GM23338 (cell line): ENCODE measurements at regions not wholly inside any gene's neighbourhood (a gene's known extent, or its start where the extent isn't known, plus 50 kb on each side); places are given as distances from the start of the nearest gene placed in this dataset.

Experiments used
- ATAC-seq: fragments of 200-7000 bp; cut with Tn5 transposase; 3 replicates; pipeline ENCODE4 v1.9.1; 2020
- DNase-seq: peaks from one replicate; pipeline ENCODE4 v3.0.0-alpha.2; 2015; ENCODE audit warnings: low spot score
- H2AFZ ChIP-seq: fragments of 200-600 bp; sonication (generic); 2 replicates; pipeline ENCODE4 v1.8.0; 2016; ENCODE audit warnings: antibody characterized with exemption, mild to moderate bottlenecking, moderate library complexity
- H3F3A ChIP-seq: fragments of 200-600 bp; sonication (generic); replicated peaks from 2 replicates; pipeline ENCODE4 v1.8.0; 2017; ENCODE audit warnings: antibody characterized with exemption, mixed run types, low read depth
- H3K27ac ChIP-seq: fragments of 200-600 bp; sonication (generic); 2 replicates; pipeline ENCODE4 v1.6.1; 2016; ENCODE audit warnings: low read depth
- H3K27me3 ChIP-seq: fragments of 200-600 bp; sonication (generic); 2 replicates; pipeline ENCODE4 v1.8.0; 2016; ENCODE audit warnings: mild to moderate bottlenecking, mixed run types, moderate library complexity; ENCODE audit not compliant: insufficient read depth
- H3K36me3 ChIP-seq: fragments of 200-600 bp; sonication (generic); 2 replicates; pipeline ENCODE4 v1.8.0; 2016; ENCODE audit warnings: mild to moderate bottlenecking; ENCODE audit not compliant: insufficient read depth
- H3K4me1 ChIP-seq: fragments of 200-600 bp; sonication (generic); 2 replicates; pipeline ENCODE4 v1.8.0; 2016; ENCODE audit warnings: mild to moderate bottlenecking, moderate library complexity; ENCODE audit not compliant: insufficient read depth
- H3K4me2 ChIP-seq: fragments of 200-600 bp; sonication (generic); 2 replicates; pipeline ENCODE4 v1.7.1; 2017; ENCODE audit warnings: mixed run types
- H3K4me3 ChIP-seq: fragments of 200-600 bp; sonication (generic); 2 replicates; pipeline ENCODE4 v1.6.1; 2016; ENCODE audit warnings: mixed run types
- H3K79me2 ChIP-seq: fragments of 200-600 bp; sonication (generic); replicated peaks from 2 replicates; pipeline ENCODE4 v1.8.0; 2017; ENCODE audit warnings: mild to moderate bottlenecking; ENCODE audit not compliant: insufficient read depth
- H3K9me2 ChIP-seq: fragments of 200-600 bp; sonication (generic); 2 replicates; pipeline ENCODE4 v1.8.0; 2017; ENCODE audit not compliant: insufficient read depth
- H4K20me1 ChIP-seq: fragments of 200-600 bp; sonication (generic); replicated peaks from 2 replicates; pipeline ENCODE4 v1.8.0; 2017; ENCODE audit warnings: mild to moderate bottlenecking; ENCODE audit not compliant: insufficient read depth
- H3K27ac Mint-ChIP-seq: 2 replicates; pipeline ENCODE4 v1.8.0; 2020; ENCODE audit warnings: inconsistent platforms, mild to moderate bottlenecking, moderate library complexity, mixed read lengths
- H3K27me3 Mint-ChIP-seq: 3 replicates; pipeline ENCODE4 v1.8.0; 2022; ENCODE audit warnings: low read depth, mild to moderate bottlenecking, moderate library complexity, mixed read lengths, inconsistent platforms; ENCODE audit not compliant: insufficient read depth, poor library complexity
- H3K36me3 Mint-ChIP-seq: 3 replicates; pipeline ENCODE4 v1.8.0; 2021; ENCODE audit warnings: low read depth, mild to moderate bottlenecking, inconsistent platforms, moderate library complexity, mixed read lengths
- H3K4me1 Mint-ChIP-seq: 3 replicates; pipeline ENCODE4 v1.8.0; 2020; ENCODE audit warnings: mild to moderate bottlenecking, inconsistent platforms, mixed read lengths
- H3K4me3 Mint-ChIP-seq: 3 replicates; pipeline ENCODE4 v1.8.0; 2021; ENCODE audit warnings: moderate library complexity, mild to moderate bottlenecking, inconsistent platforms, mixed read lengths
- H3K9me3 Mint-ChIP-seq: 3 replicates; pipeline ENCODE4 v1.8.0; 2020; ENCODE audit warnings: moderate library complexity, mild to moderate bottlenecking, inconsistent platforms, mixed read lengths
- CREB1 ChIP-seq: fragments of 250-450 bp; sonication (Bioruptor Pico); IDR thresholded peaks from 2 replicates; pipeline ENCODE4 v1.5.0; 2020; ENCODE audit warnings: low read depth, mild to moderate bottlenecking, moderate library complexity
- NANOG ChIP-seq: IDR thresholded peaks from 2 replicates; pipeline ENCODE4 v1.6.1; 2016; ENCODE audit warnings: antibody characterized with exemption, borderline replicate concordance
- POLR2AphosphoS5 ChIP-seq: IDR thresholded peaks from 2 replicates; pipeline ENCODE4 v1.6.1; 2016; ENCODE audit warnings: antibody characterized with exemption, low read depth
- TF ChIP-seq, protein P1 (sequence below): fragments of 250-450 bp; sonication (Bioruptor Pico); IDR thresholded peaks from 2 replicates; pipeline ENCODE4 v1.5.0; 2020; ENCODE audit warnings: mild to moderate bottlenecking, moderate library complexity
- TF ChIP-seq, protein P2 (sequence below): IDR thresholded peaks from 2 replicates; pipeline ENCODE4 v1.6.1; 2016; ENCODE audit warnings: antibody characterized with exemption
- TF ChIP-seq, protein P3 (sequence below): IDR thresholded peaks from one replicate; pipeline ENCODE4 v1.6.1; 2018; ENCODE audit warnings: antibody characterized with exemption; ENCODE audit not compliant: unreplicated experiment
- TF ChIP-seq, protein P4 (sequence below), 2 experiments: fragments of 200-600 bp in 1 of 2; sonication (generic) in 1 of 2; conservative IDR thresholded peaks; 2 replicates each; pipeline versions ENCODE4 v1.5.1 to v1.6.1; 2016 to 2017; ENCODE audit warnings: antibody characterized with exemption in 2 of 2, low read depth in 2 of 2, mild to moderate bottlenecking in 2 of 2, moderate library complexity in 1 of 2

DNA sequence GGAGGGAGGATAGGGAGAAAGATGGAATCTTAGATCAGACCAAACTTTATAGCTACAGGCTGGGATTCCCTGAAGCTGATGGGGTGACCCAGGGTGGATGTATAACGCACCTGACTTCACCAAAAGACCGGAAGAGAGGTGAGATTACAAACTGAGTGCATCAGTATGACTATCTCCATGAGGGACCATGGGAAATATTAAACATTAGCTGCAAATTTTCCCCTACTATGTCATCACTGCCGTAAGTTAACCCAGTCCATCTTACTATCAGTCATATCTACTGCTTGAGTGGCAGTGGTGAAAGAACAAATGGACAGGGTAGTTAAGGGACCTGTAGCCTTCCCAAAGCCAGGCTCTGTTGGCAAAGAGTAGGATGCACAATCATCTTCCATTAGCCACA is 368.3 kb downstream of the EFNA5 start:
- Mint-ChIP-seq H3K4me3 (no peak overlapping the region), H3K9me3 (no peaks in the 10 kb centered on the region; the same call in 2 of the 3 replicates), H3K27ac (no peak overlapping the region), H3K4me1 (peaks cover 8% of the 10 kb centered on the region; the same call in 2 of the 3 replicates), H3K27me3 (peaks cover 2% of the 10 kb centered on the region), H3K36me3 (no peaks in the 10 kb centered on the region)
- Histone ChIP-seq H3F3A (no peaks in the 10 kb centered on the region), H3K79me2 (no peaks in the 10 kb centered on the region), H2AFZ (peak overlapping the region; percentile 29; the same call in 1 of the 2 replicates), H3K4me1 (no peaks in the 10 kb centered on the region; the same call in 1 of the 2 replicates), H3K36me3 (no peaks in the 10 kb centered on the region), H3K9me2 (peaks cover 9% of the 10 kb centered on the region; the same call in 1 of the 2 replicates), H4K20me1 (no peaks in the 10 kb centered on the region), H3K4me3 (no peak overlapping the region), H3K27ac (no peak overlapping the region), H3K27me3 (no peaks in the 10 kb centered on the region), H3K4me2 (no peak overlapping the region)
- no peak for TF ChIP-seq POLR2AphosphoS5
- TF ChIP-seq, protein P1, sequence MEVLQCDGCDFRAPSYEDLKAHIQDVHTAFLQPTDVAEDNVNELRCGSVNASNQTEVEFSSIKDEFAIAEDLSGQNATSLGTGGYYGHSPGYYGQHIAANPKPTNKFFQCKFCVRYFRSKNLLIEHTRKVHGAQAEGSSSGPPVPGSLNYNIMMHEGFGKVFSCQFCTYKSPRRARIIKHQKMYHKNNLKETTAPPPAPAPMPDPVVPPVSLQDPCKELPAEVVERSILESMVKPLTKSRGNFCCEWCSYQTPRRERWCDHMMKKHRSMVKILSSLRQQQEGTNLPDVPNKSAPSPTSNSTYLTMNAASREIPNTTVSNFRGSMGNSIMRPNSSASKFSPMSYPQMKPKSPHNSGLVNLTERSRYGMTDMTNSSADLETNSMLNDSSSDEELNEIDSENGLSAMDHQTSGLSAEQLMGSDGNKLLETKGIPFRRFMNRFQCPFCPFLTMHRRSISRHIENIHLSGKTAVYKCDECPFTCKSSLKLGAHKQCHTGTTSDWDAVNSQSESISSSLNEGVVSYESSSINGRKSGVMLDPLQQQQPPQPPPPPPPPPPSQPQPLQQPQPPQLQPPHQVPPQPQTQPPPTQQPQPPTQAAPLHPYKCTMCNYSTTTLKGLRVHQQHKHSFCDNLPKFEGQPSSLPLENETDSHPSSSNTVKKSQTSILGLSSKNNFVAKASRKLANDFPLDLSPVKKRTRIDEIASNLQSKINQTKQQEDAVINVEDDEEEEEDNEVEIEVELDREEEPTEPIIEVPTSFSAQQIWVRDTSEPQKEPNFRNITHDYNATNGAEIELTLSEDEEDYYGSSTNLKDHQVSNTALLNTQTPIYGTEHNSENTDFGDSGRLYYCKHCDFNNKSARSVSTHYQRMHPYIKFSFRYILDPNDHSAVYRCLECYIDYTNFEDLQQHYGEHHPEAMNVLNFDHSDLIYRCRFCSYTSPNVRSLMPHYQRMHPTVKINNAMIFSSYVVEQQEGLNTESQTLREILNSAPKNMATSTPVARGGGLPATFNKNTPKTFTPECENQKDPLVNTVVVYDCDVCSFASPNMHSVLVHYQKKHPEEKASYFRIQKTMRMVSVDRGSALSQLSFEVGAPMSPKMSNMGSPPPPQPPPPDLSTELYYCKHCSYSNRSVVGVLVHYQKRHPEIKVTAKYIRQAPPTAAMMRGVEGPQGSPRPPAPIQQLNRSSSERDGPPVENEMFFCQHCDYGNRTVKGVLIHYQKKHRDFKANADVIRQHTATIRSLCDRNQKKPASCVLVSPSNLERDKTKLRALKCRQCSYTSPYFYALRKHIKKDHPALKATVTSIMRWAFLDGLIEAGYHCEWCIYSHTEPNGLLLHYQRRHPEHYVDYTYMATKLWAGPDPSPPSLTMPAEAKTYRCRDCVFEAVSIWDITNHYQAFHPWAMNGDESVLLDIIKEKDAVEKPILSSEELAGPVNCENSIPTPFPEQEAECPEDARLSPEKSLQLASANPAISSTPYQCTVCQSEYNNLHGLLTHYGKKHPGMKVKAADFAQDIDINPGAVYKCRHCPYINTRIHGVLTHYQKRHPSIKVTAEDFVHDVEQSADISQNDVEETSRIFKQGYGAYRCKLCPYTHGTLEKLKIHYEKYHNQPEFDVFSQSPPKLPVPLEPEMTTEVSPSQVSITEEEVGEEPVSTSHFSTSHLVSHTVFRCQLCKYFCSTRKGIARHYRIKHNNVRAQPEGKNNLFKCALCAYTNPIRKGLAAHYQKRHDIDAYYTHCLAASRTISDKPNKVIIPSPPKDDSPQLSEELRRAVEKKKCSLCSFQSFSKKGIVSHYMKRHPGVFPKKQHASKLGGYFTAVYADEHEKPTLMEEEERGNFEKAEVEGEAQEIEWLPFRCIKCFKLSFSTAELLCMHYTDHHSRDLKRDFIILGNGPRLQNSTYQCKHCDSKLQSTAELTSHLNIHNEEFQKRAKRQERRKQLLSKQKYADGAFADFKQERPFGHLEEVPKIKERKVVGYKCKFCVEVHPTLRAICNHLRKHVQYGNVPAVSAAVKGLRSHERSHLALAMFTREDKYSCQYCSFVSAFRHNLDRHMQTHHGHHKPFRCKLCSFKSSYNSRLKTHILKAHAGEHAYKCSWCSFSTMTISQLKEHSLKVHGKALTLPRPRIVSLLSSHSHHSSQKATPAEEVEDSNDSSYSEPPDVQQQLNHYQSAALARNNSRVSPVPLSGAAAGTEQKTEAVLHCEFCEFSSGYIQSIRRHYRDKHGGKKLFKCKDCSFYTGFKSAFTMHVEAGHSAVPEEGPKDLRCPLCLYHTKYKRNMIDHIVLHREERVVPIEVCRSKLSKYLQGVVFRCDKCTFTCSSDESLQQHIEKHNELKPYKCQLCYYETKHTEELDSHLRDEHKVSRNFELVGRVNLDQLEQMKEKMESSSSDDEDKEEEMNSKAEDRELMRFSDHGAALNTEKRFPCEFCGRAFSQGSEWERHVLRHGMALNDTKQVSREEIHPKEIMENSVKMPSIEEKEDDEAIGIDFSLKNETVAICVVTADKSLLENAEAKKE (CRISPR knock-in tag), result no peak
- TF ChIP-seq CREB1 (CRISPR knock-in tag), result no peak
- ATAC-seq (no peak), DNase-seq (no peak)

DNA sequence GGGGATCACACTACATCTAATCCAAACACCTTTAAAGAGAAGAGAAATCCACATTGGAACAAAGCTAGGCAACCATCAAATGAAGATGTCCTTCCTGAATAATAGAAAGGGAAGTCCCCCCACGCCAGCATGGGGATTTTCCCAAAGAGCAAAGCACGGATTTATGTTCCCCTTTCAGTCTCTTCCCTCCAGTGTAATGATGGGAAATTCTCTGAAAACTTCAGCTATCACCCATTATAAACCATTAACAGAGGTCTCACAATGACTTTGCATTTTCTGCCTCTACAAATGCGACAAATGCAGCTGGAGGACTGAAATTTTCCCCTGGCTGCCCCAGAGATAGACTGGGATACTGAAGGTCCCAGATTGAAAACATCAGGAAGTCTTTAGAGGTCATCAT is 368.7 kb downstream of the EFNA5 start:
- ATAC-seq, result no peak
- H3K79me2 ChIP-seq, result no peaks in the 10 kb centered on the region
- peaks cover 8% of the 10 kb centered on the region; the same call in 2 of the 3 replicates for H3K4me1 Mint-ChIP-seq

More for the DNA sequence above, 368.7 kb downstream of the EFNA5 start:
- no peak for DNase-seq
- Histone ChIP-seq H3K9me2 (peaks cover 6% of the 10 kb centered on the region; the same call in 1 of the 2 replicates), H3K4me1 (no peaks in the 10 kb centered on the region; the same call in 1 of the 2 replicates), H3K27ac (no peak overlapping the region), H3K27me3 (no peaks in the 10 kb centered on the region), H4K20me1 (no peaks in the 10 kb centered on the region), H3K4me3 (no peak overlapping the region), H3K36me3 (no peaks in the 10 kb centered on the region), H2AFZ (peak overlapping the region; percentile 29; the same call in 1 of the 2 replicates), H3K4me2 (no peak overlapping the region), H3F3A (no peaks in the 10 kb centered on the region)
- H3K9me3 Mint-ChIP-seq, result no peaks in the 10 kb centered on the region; the same call in 2 of the 3 replicates
- no peaks in the 10 kb centered on the region for H3K36me3 Mint-ChIP-seq
- TF ChIP-seq, protein P2, sequence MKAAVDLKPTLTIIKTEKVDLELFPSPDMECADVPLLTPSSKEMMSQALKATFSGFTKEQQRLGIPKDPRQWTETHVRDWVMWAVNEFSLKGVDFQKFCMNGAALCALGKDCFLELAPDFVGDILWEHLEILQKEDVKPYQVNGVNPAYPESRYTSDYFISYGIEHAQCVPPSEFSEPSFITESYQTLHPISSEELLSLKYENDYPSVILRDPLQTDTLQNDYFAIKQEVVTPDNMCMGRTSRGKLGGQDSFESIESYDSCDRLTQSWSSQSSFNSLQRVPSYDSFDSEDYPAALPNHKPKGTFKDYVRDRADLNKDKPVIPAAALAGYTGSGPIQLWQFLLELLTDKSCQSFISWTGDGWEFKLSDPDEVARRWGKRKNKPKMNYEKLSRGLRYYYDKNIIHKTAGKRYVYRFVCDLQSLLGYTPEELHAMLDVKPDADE, result no peak
- TF ChIP-seq NANOG (no peak), POLR2AphosphoS5 (no peak), CREB1 (CRISPR knock-in tag) (no peak)
- TF ChIP-seq, protein P3, sequence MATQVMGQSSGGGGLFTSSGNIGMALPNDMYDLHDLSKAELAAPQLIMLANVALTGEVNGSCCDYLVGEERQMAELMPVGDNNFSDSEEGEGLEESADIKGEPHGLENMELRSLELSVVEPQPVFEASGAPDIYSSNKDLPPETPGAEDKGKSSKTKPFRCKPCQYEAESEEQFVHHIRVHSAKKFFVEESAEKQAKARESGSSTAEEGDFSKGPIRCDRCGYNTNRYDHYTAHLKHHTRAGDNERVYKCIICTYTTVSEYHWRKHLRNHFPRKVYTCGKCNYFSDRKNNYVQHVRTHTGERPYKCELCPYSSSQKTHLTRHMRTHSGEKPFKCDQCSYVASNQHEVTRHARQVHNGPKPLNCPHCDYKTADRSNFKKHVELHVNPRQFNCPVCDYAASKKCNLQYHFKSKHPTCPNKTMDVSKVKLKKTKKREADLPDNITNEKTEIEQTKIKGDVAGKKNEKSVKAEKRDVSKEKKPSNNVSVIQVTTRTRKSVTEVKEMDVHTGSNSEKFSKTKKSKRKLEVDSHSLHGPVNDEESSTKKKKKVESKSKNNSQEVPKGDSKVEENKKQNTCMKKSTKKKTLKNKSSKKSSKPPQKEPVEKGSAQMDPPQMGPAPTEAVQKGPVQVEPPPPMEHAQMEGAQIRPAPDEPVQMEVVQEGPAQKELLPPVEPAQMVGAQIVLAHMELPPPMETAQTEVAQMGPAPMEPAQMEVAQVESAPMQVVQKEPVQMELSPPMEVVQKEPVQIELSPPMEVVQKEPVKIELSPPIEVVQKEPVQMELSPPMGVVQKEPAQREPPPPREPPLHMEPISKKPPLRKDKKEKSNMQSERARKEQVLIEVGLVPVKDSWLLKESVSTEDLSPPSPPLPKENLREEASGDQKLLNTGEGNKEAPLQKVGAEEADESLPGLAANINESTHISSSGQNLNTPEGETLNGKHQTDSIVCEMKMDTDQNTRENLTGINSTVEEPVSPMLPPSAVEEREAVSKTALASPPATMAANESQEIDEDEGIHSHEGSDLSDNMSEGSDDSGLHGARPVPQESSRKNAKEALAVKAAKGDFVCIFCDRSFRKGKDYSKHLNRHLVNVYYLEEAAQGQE, result no peak
- TF ChIP-seq, protein P4, sequence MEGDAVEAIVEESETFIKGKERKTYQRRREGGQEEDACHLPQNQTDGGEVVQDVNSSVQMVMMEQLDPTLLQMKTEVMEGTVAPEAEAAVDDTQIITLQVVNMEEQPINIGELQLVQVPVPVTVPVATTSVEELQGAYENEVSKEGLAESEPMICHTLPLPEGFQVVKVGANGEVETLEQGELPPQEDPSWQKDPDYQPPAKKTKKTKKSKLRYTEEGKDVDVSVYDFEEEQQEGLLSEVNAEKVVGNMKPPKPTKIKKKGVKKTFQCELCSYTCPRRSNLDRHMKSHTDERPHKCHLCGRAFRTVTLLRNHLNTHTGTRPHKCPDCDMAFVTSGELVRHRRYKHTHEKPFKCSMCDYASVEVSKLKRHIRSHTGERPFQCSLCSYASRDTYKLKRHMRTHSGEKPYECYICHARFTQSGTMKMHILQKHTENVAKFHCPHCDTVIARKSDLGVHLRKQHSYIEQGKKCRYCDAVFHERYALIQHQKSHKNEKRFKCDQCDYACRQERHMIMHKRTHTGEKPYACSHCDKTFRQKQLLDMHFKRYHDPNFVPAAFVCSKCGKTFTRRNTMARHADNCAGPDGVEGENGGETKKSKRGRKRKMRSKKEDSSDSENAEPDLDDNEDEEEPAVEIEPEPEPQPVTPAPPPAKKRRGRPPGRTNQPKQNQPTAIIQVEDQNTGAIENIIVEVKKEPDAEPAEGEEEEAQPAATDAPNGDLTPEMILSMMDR (conservative IDR thresholded peaks at IDR 0.05; ENCODE audit: low read depth in 2 of 2), result no peak
- no peak overlapping the region for H3K27ac Mint-ChIP-seq
- no peak overlapping the region for H3K4me3 Mint-ChIP-seq
- peaks cover 2% of the 10 kb centered on the region for H3K27me3 Mint-ChIP-seq
